HFFc6 (cell line): ENCODE measurements at regions not wholly inside any gene's neighbourhood (a gene's known extent, or its start where the extent isn't known, plus 50 kb on each side); places are given as distances from the start of the nearest gene placed in this dataset.
"Not testable (repeated sequence)": the region's sequence is repeated elsewhere in the genome, so short reads cannot be mapped to it uniquely, and the experiment has no call there.

Source experiments
- DNase-seq: peaks from one replicate; pipeline ENCODE4 v3.0.0-alpha.2; 2018
- H3K27ac Mint-ChIP-seq: 2 replicates; pipeline ENCODE4 v1.8.0; 2020; ENCODE audit warnings: mild to moderate bottlenecking, mixed read lengths
- H3K27me3 Mint-ChIP-seq: 2 replicates; pipeline ENCODE4 v1.8.0; 2021; ENCODE audit warnings: mild to moderate bottlenecking, moderate library complexity, mixed read lengths; ENCODE audit not compliant: insufficient read depth
- H3K36me3 Mint-ChIP-seq: 2 replicates; pipeline ENCODE4 v1.8.0; 2021; ENCODE audit warnings: low read depth, mixed read lengths
- H3K4me1 Mint-ChIP-seq: 2 replicates; pipeline ENCODE4 v1.8.0; 2020; ENCODE audit warnings: low read depth, mixed read lengths
- H3K4me3 Mint-ChIP-seq: 2 replicates; pipeline ENCODE4 v1.8.0; 2020; ENCODE audit warnings: mild to moderate bottlenecking, moderate library complexity, mixed read lengths
- H3K9me3 Mint-ChIP-seq: 2 replicates; pipeline ENCODE4 v1.8.0; 2020; ENCODE audit warnings: mild to moderate bottlenecking, mixed read lengths
- TF ChIP-seq, protein P1 (sequence below): fragments of 200-600 bp; sonication (generic); IDR thresholded peaks from 2 replicates; pipeline ENCODE4 v1.5.0; 2021; ENCODE audit warnings: antibody characterized with exemption, mild to moderate bottlenecking

- no peaks in the 10 kb centered on the region for H3K4me1 Mint-ChIP-seq
- TF ChIP-seq, protein P1, sequence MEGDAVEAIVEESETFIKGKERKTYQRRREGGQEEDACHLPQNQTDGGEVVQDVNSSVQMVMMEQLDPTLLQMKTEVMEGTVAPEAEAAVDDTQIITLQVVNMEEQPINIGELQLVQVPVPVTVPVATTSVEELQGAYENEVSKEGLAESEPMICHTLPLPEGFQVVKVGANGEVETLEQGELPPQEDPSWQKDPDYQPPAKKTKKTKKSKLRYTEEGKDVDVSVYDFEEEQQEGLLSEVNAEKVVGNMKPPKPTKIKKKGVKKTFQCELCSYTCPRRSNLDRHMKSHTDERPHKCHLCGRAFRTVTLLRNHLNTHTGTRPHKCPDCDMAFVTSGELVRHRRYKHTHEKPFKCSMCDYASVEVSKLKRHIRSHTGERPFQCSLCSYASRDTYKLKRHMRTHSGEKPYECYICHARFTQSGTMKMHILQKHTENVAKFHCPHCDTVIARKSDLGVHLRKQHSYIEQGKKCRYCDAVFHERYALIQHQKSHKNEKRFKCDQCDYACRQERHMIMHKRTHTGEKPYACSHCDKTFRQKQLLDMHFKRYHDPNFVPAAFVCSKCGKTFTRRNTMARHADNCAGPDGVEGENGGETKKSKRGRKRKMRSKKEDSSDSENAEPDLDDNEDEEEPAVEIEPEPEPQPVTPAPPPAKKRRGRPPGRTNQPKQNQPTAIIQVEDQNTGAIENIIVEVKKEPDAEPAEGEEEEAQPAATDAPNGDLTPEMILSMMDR: no peak
- no peaks in the 10 kb centered on the region for H3K27me3 Mint-ChIP-seq
- no peak overlapping the region for H3K27ac Mint-ChIP-seq
- no peak for DNase-seq
- H3K9me3 Mint-ChIP-seq: peaks cover 23% of the 10 kb centered on the region
- no peaks in the 10 kb centered on the region for H3K36me3 Mint-ChIP-seq
- no peak overlapping the region for H3K4me3 Mint-ChIP-seq
Measured at GRCh38 chr14:82963756-82964155, 1430.1 kb upstream of the SEL1L start.

GRCh38 chr14:82987502-82988124 is 1454.0 kb upstream of the SEL1L start:
- Mint-ChIP-seq H3K27ac (no peak overlapping the region), H3K9me3 (peaks cover 34% of the 10 kb centered on the region), H3K4me3 (no peak overlapping the region), H3K27me3 (peaks cover 2% of the 10 kb centered on the region; the same call in 1 of the 2 replicates), H3K4me1 (no peaks in the 10 kb centered on the region), H3K36me3 (no peaks in the 10 kb centered on the region)
- TF ChIP-seq, protein P1: no peak
- no peak for DNase-seq

GRCh38 chr14:82994547-82994946 is 1460.9 kb upstream of the SEL1L start:
- not testable (repeated sequence) for H3K4me3 Mint-ChIP-seq, H3K4me1 Mint-ChIP-seq, H3K36me3 Mint-ChIP-seq, H3K27me3 Mint-ChIP-seq, H3K27ac Mint-ChIP-seq, DNase-seq
- H3K9me3 Mint-ChIP-seq: peaks cover 28% of the 10 kb centered on the region

GRCh38 chr14:82999802-83000201 is 1466.1 kb upstream of the SEL1L start:
- TF ChIP-seq, protein P1: peak; percentile 39; the same call in 1 of the 2 replicates
- H3K27ac Mint-ChIP-seq: no peak overlapping the region
- H3K4me1 Mint-ChIP-seq: no peaks in the 10 kb centered on the region
- no peaks in the 10 kb centered on the region for H3K27me3 Mint-ChIP-seq
- no peak overlapping the region for H3K4me3 Mint-ChIP-seq
- H3K9me3 Mint-ChIP-seq: peaks cover 20% of the 10 kb centered on the region
- no peaks in the 10 kb centered on the region for H3K36me3 Mint-ChIP-seq
- DNase-seq: no peak

DNA sequence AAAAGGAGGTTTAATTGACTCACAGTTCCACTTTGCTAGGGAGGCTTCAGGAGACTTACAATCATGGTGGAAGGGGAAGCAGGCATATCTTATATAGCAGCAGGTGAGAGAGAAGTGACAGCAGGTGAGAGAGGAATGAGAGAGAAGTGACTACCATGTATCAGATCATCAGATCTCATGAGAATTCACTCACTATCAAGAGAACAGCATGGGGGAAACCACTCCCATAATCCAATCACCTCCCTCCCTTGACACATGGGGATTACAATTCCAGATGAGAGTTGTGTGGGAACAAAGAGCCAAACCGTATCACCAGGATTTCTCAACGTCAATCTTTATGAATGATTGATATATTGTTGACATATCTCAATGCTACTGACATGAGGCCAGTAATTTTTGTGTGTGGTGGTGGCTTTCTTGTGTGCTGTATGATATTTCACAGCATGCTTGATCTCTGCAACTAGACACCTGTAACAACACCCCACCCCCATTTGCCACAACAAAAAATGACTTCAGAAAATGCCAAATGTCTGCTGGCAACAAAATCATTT is 1470.9 kb upstream of the SEL1L start:
- no peak overlapping the region for H3K4me3 Mint-ChIP-seq
- peaks cover 39% of the 10 kb centered on the region for H3K9me3 Mint-ChIP-seq
- no peak overlapping the region for H3K27ac Mint-ChIP-seq
- TF ChIP-seq, protein P1: no peak
- no peaks in the 10 kb centered on the region for H3K27me3 Mint-ChIP-seq
- no peak for DNase-seq
- H3K36me3 Mint-ChIP-seq: no peaks in the 10 kb centered on the region
- H3K4me1 Mint-ChIP-seq: no peaks in the 10 kb centered on the region

GRCh38 chr14:83006121-83006670 is 1472.5 kb upstream of the SEL1L start:
- Mint-ChIP-seq H3K27me3 (no peaks in the 10 kb centered on the region), H3K9me3 (peaks cover 53% of the 10 kb centered on the region), H3K4me3 (no peak overlapping the region), H3K36me3 (peaks cover 5% of the 10 kb centered on the region; the same call in 1 of the 2 replicates), H3K4me1 (no peaks in the 10 kb centered on the region), H3K27ac (no peak overlapping the region)
- TF ChIP-seq, protein P1: no peak
- no peak for DNase-seq

- DNase-seq, H3K27me3 Mint-ChIP-seq, H3K4me3 Mint-ChIP-seq, H3K27ac Mint-ChIP-seq, H3K36me3 Mint-ChIP-seq, H3K4me1 Mint-ChIP-seq: not testable (repeated sequence)
- H3K9me3 Mint-ChIP-seq: peaks cover 53% of the 10 kb centered on the region
Measured at GRCh38 chr14:83007052-83007451, 1473.4 kb upstream of the SEL1L start.
